ENCODE measurements at regions not wholly inside any gene's neighbourhood (a gene's known extent, or its start where the extent isn't known, plus 50 kb on each side); places are given as distances from the start of the nearest gene placed in this dataset.

- TF ChIP-seq CTCF (conservative IDR thresholded peaks at IDR 0.05) (no peak), EZH2 (IDR thresholded peaks at IDR 0.05; ENCODE audit: low read depth) (no peak)
Measured at GRCh38 chr2:79393806-79394484, 118.9 kb upstream of the CTNNA2 start.

Measured in PC-9 (cell line).